ENCODE measurements at regions not wholly inside any gene's neighbourhood (a gene's known extent, or its start where the extent isn't known, plus 50 kb on each side); places are given as distances from the start of the nearest gene placed in this dataset.
"Not testable (repeated sequence)": the region's sequence is repeated elsewhere in the genome, so short reads cannot be mapped to it uniquely, and the experiment has no call there.

DNA sequence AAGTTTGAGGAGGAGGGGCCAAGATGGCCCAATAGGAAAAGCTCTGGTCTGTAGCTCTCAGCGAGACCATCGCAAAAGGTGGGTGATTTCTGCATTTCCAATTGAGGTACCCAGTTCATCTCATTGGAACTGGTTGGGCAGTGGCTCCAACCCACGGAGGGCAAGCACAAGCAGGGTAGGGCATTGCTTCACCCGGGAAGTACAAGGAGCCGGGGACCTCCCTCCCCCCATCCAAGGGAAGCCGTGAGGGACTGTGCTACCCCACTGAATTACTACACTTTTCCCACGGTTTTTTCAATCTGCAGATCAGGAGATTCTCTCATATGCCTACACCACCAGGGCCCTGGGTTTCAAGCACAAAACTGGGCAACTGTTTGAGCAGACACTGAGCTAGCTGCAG, 58.0 kb upstream of the EFCAB3 start:
- DNase-seq, result no peak

DNA sequence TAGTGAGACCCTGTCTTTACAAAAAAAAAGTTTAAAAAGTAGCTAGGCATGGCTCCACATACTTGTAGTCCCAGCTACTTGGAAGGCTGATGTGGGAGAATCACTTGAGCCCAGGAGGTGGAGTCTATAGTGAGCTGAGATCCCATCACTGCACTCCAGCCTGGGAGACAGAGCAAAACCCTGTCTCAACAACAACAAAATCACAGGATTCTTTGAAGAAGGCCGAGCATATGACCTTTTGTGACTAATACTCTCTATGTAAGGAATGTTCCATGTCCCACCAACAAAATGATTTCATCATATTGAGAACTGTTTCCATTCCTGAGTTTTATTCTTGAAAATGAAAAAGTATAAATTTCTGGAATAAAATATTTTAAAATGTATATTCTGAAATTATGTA, 58.9 kb upstream of the EFCAB3 start:
- no peak for DNase-seq

- DNase-seq, result no peak
Observed at GRCh38 chr17:62319846-62320245, 60.5 kb upstream of the EFCAB3 start.

- no peak for DNase-seq
Observed at GRCh38 chr17:62309396-62309795, 71.0 kb upstream of the EFCAB3 start.

GRCh38 chr17:62307196-62307595, 73.2 kb upstream of the EFCAB3 start:
- no peak for DNase-seq

DNA sequence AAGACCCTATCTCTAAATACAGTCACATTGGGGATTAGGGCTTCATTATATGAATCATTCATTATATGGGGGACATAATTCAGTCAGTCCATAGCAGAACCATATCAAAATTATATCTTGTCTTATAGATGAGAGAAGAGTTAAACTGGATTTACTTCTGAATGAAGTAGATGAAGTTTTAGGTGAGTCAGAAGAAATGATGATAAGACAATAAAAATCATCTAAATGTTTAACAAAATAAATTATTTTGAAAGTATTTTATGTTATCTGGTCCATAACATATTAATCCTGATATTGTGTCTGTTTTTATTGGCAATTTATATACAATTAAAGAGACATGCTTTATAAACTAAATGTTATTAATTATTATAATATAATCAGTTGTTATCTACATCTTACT, 76.9 kb upstream of the EFCAB3 start:
- no peak for DNase-seq

DNA sequence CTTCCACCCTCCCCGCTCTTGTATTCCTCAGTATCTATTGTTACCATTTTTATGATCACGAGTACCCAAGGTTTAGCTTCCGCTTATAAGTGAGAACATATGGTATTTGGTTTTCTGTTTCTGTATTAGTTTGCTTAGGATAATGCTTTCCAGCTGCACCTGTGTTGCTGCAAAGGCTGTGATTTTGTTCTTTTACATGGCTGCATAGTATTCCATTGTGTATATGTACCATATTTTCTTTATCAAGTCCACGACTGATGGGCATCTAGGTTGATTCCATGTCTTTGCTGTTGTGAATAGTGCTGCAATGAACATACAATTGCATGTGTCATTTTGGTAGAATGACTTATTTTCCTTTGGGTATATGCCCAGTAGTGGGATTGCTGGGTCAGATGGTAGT, 79.7 kb upstream of the EFCAB3 start:
- DNase-seq, result no peak

DNA sequence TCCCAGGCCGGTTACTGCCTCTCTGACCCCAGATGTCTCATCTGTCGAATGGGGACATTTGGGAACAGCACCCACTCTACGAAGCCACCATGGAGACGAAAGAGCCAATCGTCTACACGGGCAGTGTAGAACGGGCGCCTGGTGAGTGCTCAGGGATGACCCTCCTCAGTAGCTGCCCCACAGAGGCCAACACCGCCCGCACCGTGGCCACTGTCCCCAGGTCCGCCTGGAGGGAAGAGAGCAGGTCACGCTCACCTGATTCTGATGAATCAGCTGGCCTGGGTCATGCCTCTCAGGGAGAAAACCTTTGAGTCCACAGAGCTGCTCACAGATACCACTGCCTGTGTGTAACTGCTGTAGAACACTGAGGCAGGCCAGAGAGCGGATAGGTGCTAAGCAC, 105.1 kb upstream of the EFCAB3 start:
- not testable (repeated sequence) for DNase-seq

DNA sequence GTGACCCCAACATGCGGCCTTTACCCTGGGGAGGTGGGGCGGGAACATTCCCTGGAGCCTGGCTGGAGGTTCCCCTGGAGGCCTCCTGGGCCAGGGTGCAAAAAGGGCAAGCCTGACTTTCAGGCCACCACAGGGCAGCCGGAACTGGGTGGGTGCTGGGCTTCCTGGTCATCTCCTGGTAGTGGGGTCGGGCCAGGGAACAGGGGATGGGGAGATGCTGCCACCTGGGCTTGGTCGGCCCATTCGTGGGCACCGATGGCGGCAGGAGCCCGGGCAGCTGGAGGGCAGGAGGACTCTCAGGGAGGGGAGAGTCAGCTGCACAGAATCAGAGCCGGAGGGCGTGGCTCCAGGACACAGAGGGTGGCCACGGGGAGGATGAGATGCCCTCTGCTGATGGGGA, 112.0 kb upstream of the EFCAB3 start:
- DNase-seq, result not testable (repeated sequence)

GRCh38 chr17:62264974-62265373, 115.4 kb upstream of the EFCAB3 start:
- DNase-seq, result not testable (repeated sequence)

DNA sequence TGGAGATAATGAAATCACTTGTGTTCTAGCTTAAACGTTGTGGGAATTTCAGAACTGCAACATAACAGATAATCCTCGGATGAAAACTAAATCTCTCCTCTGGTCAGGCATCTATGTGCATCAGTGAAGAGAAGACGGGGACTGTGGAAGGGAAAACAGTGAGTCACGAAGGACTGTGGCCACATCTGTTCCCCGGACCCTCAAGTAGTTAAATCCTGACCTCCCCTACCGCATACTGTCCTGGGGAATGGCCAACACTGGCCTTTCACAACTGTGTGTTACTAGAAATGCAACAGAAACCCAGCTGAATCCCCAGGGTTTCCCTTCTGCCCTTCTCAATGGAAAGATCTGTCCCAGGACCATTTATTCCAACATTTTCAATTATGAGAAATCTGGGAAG, 124.6 kb upstream of the EFCAB3 start:
- not testable (repeated sequence) for DNase-seq

DNA sequence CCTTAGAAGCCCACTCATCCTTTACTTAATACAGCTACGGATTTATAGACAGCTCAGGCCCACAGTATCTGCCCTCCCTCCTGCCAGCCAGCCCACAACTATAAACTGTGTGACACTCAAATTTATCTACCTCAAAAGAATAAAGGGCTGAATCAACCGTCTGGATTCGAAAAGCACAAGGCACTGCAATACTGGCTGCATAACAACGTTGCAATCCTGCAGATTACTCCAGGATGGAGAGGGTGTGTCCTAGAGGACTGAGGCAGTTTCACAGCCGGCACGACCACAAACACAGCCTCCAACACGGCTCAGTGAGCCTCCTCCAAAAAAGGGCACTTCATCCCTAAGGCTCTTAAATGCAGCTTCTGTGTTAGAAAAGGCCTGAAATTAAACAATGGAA, 138.3 kb upstream of the EFCAB3 start:
- not testable (repeated sequence) for DNase-seq

DNA sequence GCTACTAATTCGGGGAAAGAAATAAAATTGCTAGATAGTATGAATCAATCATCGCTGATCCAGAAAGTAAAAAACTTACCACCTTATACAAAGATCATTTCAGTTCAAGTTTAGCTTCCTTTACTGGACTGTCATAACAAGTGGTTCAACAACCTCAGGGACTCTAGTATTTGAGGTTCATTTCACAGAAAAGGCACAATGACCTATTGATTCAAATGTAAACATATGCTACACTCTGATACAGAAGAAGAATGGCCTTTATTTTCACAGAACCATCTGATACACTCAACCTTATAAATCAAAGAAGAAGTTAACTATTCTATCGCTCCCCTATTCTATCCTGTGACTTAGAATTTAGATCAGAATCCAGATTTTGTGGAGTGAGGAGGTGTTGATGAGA, 140.8 kb upstream of the EFCAB3 start:
- DNase-seq, result not testable (repeated sequence)

DNA sequence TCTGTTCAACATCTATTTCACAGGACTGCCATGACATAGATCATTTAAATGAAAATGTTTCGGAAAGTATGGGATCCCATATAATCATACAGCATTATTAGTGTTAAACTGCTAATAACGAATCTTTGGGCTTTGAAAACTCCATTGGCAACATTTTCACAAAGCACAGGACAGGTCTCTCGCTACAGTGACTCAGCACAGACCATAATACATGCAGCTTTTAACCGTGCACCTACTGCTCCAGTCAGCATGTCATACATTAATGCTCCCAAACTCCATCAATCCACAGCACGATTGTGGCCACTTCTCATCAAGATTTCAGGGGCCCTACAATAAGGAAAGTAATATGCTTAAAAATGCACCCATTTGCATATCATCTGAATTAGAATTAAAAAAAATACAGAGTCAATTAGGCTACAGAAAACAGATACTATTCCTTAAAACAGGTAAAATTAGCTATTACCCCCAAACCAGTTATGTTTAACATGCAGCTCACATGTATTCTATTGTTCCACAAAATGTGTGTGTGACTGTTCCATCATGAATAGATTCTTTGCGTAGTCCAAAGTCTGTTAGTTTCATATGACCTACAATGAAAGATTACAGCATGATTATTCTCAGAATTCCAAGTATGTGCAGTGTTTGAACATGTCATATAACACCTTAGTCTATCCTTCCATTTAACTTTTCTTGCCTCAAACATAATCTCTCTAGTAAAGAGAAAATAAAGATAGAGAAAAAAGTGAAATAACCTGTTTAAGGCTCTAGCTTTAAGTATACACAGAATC, 141.6 kb upstream of the EFCAB3 start:
- not testable (repeated sequence) for DNase-seq

- peak; percentile 53 for DNase-seq
Observed at GRCh38 chr17:62233822-62234481, 146.4 kb upstream of the EFCAB3 start.

DNA sequence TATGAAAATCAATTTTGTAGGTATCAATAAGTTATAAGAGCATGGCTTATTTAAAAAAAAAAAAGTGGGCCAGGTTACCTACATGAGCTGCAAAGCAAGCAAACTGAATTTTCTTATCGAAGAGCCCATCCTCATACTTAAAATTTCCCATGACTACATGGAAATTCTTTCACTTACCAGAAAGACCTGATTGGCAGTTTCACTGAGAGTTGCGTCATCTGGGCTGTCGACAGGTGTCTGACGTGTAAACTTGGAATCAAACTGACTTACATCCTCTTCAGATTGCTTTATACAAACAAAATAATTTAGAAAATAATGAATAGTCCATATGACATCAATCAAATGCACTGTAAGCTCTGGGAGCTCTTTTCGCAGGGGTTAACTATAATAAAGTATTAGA, 149.1 kb upstream of the EFCAB3 start:
- not testable (repeated sequence) for DNase-seq

DNA sequence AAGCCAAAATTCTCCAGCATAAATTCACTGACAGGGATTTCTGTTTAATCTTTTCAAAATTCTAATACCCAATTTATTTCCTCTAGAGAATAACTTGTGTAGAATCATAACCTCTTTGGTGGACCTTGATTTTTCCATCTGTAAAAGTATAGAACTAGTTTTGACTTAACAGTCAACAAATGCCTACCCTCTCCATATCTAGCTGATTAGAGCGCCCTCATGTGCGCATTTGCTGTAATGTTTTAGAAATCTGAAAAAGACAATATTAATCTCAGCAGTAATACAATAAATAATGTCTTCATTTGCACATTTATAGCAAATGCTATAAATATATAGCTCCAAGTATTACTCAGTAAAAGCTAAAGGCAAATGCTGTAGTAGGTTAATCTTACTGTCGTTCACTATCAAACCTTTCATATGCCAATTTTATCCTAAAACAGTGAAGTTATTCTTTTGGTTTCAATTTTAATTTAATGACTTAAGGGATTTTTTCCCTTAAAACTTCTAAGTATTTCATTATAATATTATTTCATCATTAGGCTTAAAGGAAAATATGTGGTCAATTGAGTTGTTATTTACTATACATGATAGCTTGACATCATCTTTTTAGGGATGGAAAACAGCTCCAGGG, 153.6 kb upstream of the EFCAB3 start:
- DNase-seq, result not testable (repeated sequence)

DNA sequence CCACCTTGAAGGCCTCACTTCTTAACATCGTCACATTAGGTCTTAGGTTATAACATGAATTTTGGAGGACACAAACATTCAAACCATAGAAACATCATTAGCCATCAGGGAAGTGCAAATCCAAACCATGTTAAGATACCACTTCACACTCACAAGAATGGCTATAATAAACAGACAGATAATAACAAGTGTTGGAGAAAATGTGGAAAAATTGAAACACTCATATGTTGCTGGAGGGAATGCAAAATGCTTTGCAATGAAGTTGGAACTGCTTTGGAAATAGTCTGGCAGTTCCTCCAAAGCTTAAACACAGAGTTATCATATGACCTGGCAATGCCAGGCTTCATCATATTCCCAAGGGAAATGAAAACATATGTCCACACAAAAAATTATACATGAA, 156.8 kb upstream of the EFCAB3 start:
- DNase-seq, result not testable (repeated sequence)

- no peak for DNase-seq
Observed at GRCh38 chr17:62219221-62219899, 154.3 kb upstream of the MED13 start.

DNA sequence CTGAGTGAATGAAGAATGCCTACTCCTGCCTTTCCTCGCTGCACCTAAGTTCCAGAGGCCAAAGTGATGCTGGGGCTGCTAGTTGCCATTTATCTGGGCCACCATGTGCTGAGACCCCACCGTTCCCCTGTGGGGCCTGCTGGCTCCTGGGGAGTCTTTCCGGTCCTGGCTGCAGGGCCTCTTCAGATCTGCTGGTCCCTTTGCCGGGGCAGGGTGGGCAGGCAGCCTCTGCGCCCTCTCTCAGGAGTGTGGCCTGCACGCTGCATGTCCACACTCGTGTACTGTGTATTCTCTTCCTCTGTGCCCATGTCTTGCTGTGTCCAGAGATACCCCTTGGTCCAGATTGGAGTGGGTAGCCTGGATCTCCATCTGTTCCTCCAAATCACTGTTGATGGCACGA, 151.8 kb upstream of the MED13 start:
- no peak for DNase-seq

GRCh38 chr17:62215891-62216290, 150.8 kb upstream of the MED13 start:
- not testable (repeated sequence) for DNase-seq

DNA sequence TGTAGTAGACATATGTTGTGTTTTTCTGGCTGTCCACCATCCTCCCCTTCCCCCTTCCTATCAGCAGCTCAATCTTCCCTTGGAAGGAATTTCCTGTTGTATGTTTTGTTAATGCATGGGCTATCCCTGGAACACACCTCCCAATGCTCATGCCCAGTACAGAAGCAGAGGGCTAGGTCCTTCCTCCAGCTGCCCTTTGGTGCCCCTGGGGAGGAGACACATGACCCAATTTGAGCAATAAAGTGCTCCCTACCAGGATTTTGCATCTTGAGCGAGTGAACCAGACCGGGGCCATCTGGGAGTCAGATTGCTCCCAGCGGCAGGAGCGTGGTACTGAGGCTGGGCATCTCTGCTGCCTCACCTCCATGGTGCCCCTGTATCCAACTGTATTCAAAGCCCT, 141.5 kb upstream of the MED13 start:
- no peak for DNase-seq

DNA sequence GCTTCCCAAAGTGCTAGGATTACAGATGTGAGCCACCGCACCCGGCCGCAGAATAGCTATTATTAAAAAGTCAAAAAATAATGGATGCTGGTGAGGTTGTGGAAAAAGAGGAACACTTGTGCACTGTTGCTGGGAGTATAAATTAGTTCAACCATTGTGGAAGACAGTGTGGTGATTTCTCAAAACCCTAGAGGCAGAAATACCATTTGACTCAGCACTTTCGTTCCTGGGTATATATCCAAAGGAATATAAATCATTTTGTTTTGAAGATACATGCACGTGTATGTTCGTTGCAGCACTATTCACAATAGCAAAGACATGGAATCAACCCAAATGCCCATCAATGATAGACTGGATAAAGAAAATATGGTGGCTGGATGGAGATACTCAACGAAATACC, 132.1 kb upstream of the MED13 start:
- DNase-seq, result not testable (repeated sequence)

Measured in hematopoietic multipotent progenitor cell treated with erythropoietin and hydrocortisone succinate and interleukin-3 and kit ligand, for 4 days (in vitro differentiated cells).